ENCODE measurements at regions not wholly inside any gene's neighbourhood (a gene's known extent, or its start where the extent isn't known, plus 50 kb on each side); places are given as distances from the start of the nearest gene placed in this dataset.

DNA sequence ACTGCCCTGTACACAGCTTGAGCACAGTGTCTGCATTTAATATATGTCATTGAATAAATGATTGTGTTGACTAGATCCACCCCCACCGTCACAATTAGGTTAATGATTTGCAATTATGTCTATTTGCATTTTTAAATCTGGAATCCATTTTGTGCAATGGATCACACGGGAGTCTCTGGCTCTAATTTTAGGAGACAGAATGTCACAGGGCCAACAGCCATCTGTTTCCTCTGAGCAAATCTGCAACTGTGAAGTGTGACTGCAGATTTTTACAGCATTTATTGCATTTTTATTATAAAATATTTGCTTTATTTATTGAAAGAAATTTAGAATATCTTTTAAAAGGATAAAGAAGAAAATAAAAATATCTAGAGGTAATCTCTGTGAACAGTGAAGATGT lies 316.8 kb downstream of the HS3ST1 start:
- Histone ChIP-seq H3K4me3 (no peak overlapping the region), H3K27ac (no peak overlapping the region), H3K27me3 (no peaks in the 10 kb centered on the region), H3K9me3 (no peaks in the 10 kb centered on the region), H3K36me3 (no peaks in the 10 kb centered on the region), H3K4me1 (no peaks in the 10 kb centered on the region)
- WGBS, 2 donors: 33 to 36% methylated on average over 2 of the region's 2 CpGs
- TF ChIP-seq, protein P1, sequence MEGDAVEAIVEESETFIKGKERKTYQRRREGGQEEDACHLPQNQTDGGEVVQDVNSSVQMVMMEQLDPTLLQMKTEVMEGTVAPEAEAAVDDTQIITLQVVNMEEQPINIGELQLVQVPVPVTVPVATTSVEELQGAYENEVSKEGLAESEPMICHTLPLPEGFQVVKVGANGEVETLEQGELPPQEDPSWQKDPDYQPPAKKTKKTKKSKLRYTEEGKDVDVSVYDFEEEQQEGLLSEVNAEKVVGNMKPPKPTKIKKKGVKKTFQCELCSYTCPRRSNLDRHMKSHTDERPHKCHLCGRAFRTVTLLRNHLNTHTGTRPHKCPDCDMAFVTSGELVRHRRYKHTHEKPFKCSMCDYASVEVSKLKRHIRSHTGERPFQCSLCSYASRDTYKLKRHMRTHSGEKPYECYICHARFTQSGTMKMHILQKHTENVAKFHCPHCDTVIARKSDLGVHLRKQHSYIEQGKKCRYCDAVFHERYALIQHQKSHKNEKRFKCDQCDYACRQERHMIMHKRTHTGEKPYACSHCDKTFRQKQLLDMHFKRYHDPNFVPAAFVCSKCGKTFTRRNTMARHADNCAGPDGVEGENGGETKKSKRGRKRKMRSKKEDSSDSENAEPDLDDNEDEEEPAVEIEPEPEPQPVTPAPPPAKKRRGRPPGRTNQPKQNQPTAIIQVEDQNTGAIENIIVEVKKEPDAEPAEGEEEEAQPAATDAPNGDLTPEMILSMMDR (IDR thresholded peaks at IDR 0.05): no peak
- TF ChIP-seq EP300 (IDR thresholded peaks at IDR 0.05) (no peak), POLR2A (IDR thresholded peaks at IDR 0.05) (no peak)
- no peak for DNase-seq (ENCODE audit: low spot score in 2 of 2)

DNA sequence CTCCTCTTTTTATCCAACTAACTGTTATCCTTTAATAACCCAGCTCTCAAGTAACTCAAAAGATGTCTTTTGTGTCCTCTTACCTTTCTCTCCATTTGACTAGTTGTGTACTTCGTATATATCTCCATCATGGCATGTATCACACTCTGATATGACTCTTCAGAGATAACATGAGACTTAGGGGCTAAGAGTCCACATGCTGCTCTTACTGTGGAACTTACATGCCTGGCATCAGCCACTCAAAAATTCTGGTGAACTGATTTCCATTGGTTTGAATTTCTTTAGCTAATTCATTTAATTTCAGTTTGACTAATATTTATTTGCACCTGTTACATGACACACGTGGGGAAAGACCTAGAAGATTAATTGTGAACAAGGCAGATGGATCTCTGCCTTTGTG lies 317.3 kb downstream of the HS3ST1 start:
- H3K9me3 ChIP-seq: no peaks in the 10 kb centered on the region
- H3K36me3 ChIP-seq: no peaks in the 10 kb centered on the region
- TF ChIP-seq, protein P1 (IDR thresholded peaks at IDR 0.05): no peak
- no peak for TF ChIP-seq EP300 (IDR thresholded peaks at IDR 0.05)
- TF ChIP-seq POLR2A (IDR thresholded peaks at IDR 0.05): no peak
- no peak overlapping the region for H3K4me3 ChIP-seq
- 49 to 71% methylated on average over 2 of the region's 2 CpGs for WGBS, 2 donors
- H3K27me3 ChIP-seq: no peaks in the 10 kb centered on the region
- H3K4me1 ChIP-seq: no peaks in the 10 kb centered on the region
- DNase-seq (ENCODE audit: low spot score in 2 of 2): no peak
- H3K27ac ChIP-seq: no peak overlapping the region

DNA sequence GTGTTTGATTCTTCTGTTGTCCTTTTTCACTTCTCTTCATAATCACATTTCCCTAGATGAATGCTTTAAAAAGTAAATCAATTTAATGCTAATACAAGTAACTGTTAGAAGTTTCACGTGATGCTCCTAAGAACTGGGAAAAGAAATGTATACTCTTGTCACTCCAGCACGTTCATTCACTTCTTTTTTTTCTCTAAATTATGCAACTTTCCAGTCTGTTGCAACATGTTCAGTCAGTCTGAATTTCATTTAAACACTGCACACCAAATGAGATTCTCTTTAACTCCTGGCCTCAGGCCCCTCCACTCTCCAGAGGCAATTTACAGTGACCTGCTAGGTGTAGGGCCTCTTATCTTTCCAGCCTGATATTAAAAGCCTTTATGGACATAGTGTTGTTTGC lies 321.9 kb downstream of the HS3ST1 start:
- TF ChIP-seq, protein P1 (IDR thresholded peaks at IDR 0.05): no peak
- TF ChIP-seq EP300 (IDR thresholded peaks at IDR 0.05): peak in 1 of 2 donors; percentile 35

DNA sequence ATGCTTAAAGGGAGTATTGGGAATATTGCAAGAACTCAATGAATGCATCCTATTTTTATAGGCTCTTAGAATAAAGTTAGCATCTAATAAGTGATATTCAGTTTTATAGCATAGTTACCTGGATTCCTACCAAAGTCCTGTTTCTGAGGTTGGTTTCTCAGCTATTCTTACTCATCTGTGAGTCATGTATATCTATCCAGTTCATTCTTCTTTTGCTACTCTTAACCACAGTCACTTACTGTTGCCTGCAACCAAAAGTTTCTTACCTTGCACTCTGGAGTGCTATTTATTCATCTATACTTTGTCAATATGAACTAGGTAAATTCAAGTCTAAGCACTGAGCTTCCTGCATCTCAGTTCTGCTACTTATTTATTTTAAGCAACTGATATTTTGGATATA lies 322.5 kb downstream of the HS3ST1 start:
- Histone ChIP-seq H3K4me1 (no peaks in the 10 kb centered on the region), H3K27me3 (no peaks in the 10 kb centered on the region), H3K36me3 (no peaks in the 10 kb centered on the region), H3K9me3 (no peaks in the 10 kb centered on the region), H3K27ac (no peak overlapping the region), H3K4me3 (no peak overlapping the region)
- no peak for DNase-seq (ENCODE audit: low spot score in 2 of 2)
- TF ChIP-seq, protein P1 (IDR thresholded peaks at IDR 0.05): no peak
- no peak for TF ChIP-seq EP300 (IDR thresholded peaks at IDR 0.05)
- TF ChIP-seq POLR2A (IDR thresholded peaks at IDR 0.05): no peak

More for the DNA sequence above, 321.9 kb downstream of the HS3ST1 start:
- Histone ChIP-seq H3K27ac (no peak overlapping the region), H3K27me3 (no peaks in the 10 kb centered on the region), H3K9me3 (no peaks in the 10 kb centered on the region), H3K4me1 (no peaks in the 10 kb centered on the region), H3K4me3 (no peak overlapping the region), H3K36me3 (no peaks in the 10 kb centered on the region)
- 49 to 55% methylated on average over 2 of the region's 2 CpGs for WGBS, 2 donors
- no peak for DNase-seq (ENCODE audit: low spot score in 2 of 2)

DNA sequence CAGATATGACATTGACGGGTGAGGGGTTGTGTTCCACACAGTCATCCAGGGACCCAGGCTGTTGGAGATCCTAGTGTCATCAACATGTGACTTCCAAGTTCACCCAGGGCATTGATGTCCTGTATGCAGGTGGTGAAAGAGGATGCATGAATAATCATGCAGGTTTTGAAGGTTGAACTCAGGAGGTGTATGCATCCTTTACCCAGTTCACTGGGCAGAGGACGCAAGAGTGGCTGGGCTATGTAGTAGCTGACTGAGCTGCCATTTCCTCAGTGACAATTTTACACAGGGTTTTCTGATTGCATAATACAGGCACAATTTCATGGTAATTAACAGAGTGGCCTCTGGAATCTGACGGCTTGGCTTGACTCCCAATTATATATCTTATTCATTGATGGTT lies 323.0 kb downstream of the HS3ST1 start:
- no peak for DNase-seq (ENCODE audit: low spot score in 2 of 2)
- H3K27ac ChIP-seq: no peak overlapping the region
- H3K4me3 ChIP-seq: no peak overlapping the region
- TF ChIP-seq, protein P1 (IDR thresholded peaks at IDR 0.05): no peak
- TF ChIP-seq POLR2A (IDR thresholded peaks at IDR 0.05) (no peak), EP300 (IDR thresholded peaks at IDR 0.05) (no peak)
- 61% methylated on average over 3 of the region's 3 CpGs for WGBS, 2 donors
- H3K9me3 ChIP-seq: no peaks in the 10 kb centered on the region
- H3K36me3 ChIP-seq: no peaks in the 10 kb centered on the region
- H3K27me3 ChIP-seq: no peaks in the 10 kb centered on the region
- H3K4me1 ChIP-seq: no peaks in the 10 kb centered on the region

All from tibial nerve (tissue), 4 donors.